ENCODE measurements at regions not wholly inside any gene's neighbourhood (a gene's known extent, or its start where the extent isn't known, plus 50 kb on each side); places are given as distances from the start of the nearest gene placed in this dataset.

DNA sequence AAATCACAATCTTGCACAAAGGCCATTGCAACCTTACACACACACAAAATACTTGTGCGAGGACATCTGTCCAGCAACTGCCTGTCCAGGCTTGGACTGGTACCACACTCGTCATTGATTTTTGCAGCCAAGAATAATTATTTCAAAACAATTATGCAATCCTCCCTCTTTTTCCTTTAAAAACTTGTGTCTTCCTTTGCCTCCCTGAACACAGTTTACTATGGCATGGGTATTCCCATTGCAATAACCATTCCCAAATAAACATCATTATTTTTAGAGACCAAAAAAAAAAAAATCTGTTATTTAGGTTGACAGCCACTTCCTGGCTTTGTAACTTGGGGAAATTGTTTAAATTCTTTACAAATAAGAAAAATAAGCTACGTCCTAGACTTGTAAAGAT is 54.0 kb downstream of the C11orf91 start:
- TF ChIP-seq, protein P1, sequence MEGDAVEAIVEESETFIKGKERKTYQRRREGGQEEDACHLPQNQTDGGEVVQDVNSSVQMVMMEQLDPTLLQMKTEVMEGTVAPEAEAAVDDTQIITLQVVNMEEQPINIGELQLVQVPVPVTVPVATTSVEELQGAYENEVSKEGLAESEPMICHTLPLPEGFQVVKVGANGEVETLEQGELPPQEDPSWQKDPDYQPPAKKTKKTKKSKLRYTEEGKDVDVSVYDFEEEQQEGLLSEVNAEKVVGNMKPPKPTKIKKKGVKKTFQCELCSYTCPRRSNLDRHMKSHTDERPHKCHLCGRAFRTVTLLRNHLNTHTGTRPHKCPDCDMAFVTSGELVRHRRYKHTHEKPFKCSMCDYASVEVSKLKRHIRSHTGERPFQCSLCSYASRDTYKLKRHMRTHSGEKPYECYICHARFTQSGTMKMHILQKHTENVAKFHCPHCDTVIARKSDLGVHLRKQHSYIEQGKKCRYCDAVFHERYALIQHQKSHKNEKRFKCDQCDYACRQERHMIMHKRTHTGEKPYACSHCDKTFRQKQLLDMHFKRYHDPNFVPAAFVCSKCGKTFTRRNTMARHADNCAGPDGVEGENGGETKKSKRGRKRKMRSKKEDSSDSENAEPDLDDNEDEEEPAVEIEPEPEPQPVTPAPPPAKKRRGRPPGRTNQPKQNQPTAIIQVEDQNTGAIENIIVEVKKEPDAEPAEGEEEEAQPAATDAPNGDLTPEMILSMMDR (conservative IDR thresholded peaks at IDR 0.05): no peak
- Mint-ChIP-seq H3K27ac (ENCODE audit: unreplicated experiment) (no peak overlapping the region), H3K27me3 (ENCODE audit: low read depth) (no peaks in the 10 kb centered on the region), H3K4me1 (no peaks in the 10 kb centered on the region), H3K36me3 (ENCODE audit: low read depth) (peaks cover 3% of the 10 kb centered on the region), H3K9me3 (no peaks in the 10 kb centered on the region), H3K4me3 (no peak overlapping the region)
- DNase-seq (ENCODE audit: low read depth, low spot score): no peak

DNA sequence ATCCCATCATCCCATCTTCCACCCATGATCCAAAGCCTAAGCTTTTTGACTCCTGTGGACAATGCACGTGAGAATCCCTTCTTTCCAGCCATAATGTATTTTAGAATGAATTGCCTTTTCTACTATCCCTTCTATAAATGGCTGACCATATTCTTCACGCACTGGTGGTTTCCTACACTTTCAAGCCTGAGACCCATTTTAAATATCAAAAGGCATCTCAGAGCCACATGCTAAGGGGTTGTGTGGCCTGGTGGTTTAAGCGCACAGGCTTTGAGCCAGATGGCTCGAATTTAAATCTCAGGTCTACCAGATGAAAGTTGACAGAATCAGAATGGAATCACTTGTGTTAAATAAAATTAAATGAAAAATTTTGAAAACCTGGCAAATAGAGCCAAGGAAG is 54.5 kb downstream of the C11orf91 start:
- H3K27me3 Mint-ChIP-seq (ENCODE audit: low read depth): no peaks in the 10 kb centered on the region
- no peak overlapping the region for H3K27ac Mint-ChIP-seq (ENCODE audit: unreplicated experiment)
- peaks cover 3% of the 10 kb centered on the region for H3K36me3 Mint-ChIP-seq (ENCODE audit: low read depth)
- no peak overlapping the region for H3K4me3 Mint-ChIP-seq
- TF ChIP-seq, protein P1 (conservative IDR thresholded peaks at IDR 0.05): no peak
- no peak for DNase-seq (ENCODE audit: low read depth, low spot score)
- H3K9me3 Mint-ChIP-seq: no peaks in the 10 kb centered on the region
- H3K4me1 Mint-ChIP-seq: no peaks in the 10 kb centered on the region

DNA sequence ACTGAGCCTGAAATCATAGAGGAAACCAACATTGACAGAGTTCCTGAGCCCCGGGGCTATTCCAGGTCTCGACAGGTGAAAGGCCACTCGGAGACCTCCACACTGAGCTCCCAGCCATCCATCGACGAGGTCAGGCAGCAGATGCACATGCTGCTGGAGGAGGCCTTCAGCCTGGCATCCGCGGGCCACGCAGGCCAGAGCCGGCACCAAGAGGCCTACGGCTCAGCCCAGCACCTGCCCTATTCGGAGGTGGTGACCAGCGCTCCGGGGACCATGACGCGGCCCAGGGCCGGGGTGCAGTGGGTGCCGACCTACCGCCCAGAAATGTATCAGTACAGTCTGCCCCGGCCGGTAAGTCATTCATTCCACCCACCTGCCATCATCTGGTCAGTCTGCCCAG is 54.9 kb downstream of the C11orf91 start:
- TF ChIP-seq, protein P1 (conservative IDR thresholded peaks at IDR 0.05): no peak
- no peak for DNase-seq (ENCODE audit: low read depth, low spot score)
- no peak overlapping the region for H3K4me3 Mint-ChIP-seq
- no peaks in the 10 kb centered on the region for H3K27me3 Mint-ChIP-seq (ENCODE audit: low read depth)
- peaks cover 3% of the 10 kb centered on the region for H3K36me3 Mint-ChIP-seq (ENCODE audit: low read depth)
- H3K27ac Mint-ChIP-seq (ENCODE audit: unreplicated experiment): no peak overlapping the region
- no peaks in the 10 kb centered on the region for H3K4me1 Mint-ChIP-seq
- H3K9me3 Mint-ChIP-seq: no peaks in the 10 kb centered on the region

DNA sequence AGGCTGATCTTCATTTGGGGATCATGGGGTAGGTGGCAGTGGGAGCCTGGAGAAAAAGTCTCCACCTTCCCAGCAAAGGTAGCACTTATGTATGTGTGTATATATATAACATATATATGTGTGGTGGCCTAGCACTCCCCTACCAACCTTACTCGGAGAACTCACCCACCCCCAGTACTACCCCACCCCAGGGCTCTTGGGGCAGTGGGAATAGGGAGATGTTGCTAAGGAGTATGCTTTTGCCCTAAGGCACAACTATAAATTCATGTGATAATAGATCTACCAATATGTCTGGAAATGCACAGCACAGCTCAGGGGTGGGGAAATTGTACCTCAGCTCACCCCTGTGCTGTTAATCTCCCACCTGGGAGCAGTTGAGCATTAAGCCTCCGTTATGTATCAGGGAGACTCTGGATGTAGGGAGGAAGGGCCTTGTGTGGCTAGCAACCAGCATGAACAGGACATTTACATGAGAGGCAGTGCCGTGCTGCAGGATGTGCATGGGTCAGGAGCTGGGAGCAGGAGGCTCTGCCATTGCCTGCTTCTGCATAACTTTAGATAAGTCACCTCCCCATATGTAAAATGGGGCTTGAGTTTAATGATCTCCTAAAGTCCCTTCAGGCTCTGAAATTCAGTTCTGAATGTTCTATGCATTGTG is 57.3 kb downstream of the C11orf91 start:
- DNase-seq (ENCODE audit: low read depth, low spot score): no peak

DNA sequence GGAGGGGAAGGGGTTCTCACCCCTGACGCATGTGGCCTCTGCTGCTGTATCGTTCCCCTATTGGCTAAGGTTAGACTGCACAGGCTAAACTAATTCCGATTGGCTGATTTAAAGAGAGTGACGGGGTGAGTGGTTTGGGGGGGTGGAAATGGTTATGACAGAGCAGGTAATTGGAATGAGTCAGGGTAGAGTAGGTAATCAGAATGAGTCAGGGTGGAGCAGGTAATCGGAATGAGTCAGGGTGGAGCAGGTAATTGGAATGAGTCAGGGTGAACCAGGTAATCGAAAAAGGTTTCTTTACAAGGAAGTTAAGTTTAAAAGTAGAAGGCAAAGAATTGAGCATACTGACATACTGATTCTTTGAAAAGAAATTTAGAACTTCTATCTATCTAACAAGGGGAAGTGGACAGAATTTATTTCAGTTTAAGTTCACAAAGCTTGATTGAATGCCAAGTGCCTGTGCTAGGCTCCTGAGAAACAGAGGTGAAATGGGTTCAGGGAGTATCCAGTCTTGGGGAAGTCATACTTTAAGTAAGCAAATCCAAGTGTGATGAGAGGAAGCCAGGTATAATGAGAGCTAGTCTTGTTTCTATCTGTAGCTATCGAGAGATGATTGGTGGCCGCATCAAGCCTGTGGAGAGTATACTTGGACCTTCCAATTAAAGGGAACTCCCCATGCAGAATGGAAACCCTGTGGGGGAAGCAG is 58.0 kb downstream of the C11orf91 start:
- peaks cover 7% of the 10 kb centered on the region for H3K36me3 Mint-ChIP-seq (ENCODE audit: low read depth)
- no peaks in the 10 kb centered on the region for H3K4me1 Mint-ChIP-seq
- H3K4me3 Mint-ChIP-seq: no peak overlapping the region
- no peaks in the 10 kb centered on the region for H3K27me3 Mint-ChIP-seq (ENCODE audit: low read depth)
- H3K9me3 Mint-ChIP-seq: peaks cover 7% of the 10 kb centered on the region
- TF ChIP-seq, protein P1 (conservative IDR thresholded peaks at IDR 0.05): no peak
- DNase-seq (ENCODE audit: low read depth, low spot score): no peak
- H3K27ac Mint-ChIP-seq (ENCODE audit: unreplicated experiment): no peak overlapping the region

More for the DNA sequence above, 57.3 kb downstream of the C11orf91 start:
- Mint-ChIP-seq H3K27ac (ENCODE audit: unreplicated experiment) (no peak overlapping the region), H3K4me1 (no peaks in the 10 kb centered on the region), H3K4me3 (no peak overlapping the region), H3K9me3 (peaks cover 3% of the 10 kb centered on the region), H3K27me3 (ENCODE audit: low read depth) (no peaks in the 10 kb centered on the region), H3K36me3 (ENCODE audit: low read depth) (peaks cover 3% of the 10 kb centered on the region)
- TF ChIP-seq, protein P1 (conservative IDR thresholded peaks at IDR 0.05): no peak

Measured in neural crest cell (in vitro differentiated cells).